ENCODE measurements at regions not wholly inside any gene's neighbourhood (a gene's known extent, or its start where the extent isn't known, plus 50 kb on each side); places are given as distances from the start of the nearest gene placed in this dataset.
"Not testable (repeated sequence)": the region's sequence is repeated elsewhere in the genome, so short reads cannot be mapped to it uniquely, and the experiment has no call there.

DNA sequence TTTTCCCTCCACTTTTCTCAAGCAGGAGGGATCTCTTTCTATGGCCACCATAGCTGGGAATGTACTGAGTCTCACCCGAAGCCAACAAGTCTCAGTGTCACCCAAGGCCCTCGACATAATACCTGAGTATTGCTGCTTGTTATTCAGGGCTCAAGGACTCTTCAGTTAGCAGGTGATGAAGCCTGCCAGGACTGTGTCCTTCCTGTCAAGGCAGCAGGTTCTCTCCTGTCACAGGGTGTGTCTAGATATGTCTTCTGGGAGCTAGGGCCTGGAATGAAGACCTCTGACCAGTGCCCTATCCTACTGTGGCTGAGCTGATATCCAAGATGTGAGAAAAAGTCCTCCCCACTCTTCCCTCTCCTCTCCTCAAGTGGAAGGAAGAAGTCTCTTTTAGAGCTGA lies 391.0 kb upstream of the DIPK2B start:
- WGBS, 3 donors: 59 to 90% (median 81%) methylated on average over 2 of the region's 2 CpGs
- H3K36me3 ChIP-seq (ENCODE audit: control insufficient read depth in 3 of 3, insufficient read depth in 2 of 3, low read depth in 1 of 3, low read length in 3 of 3): no peaks in the 10 kb centered on the region
- no peaks in the 10 kb centered on the region for H3K9me3 ChIP-seq (ENCODE audit: control insufficient read depth in 2 of 2, insufficient read depth in 1 of 2, low read depth in 1 of 2, low read length in 1 of 2)
- H3K4me3 ChIP-seq (ENCODE audit: low read depth in 1 of 3, low read length in 3 of 3): no peak overlapping the region
- peak; percentile 0 for DNase-seq
- no peaks in the 10 kb centered on the region for H3K4me1 ChIP-seq (ENCODE audit: control insufficient read depth in 3 of 3, insufficient read depth in 2 of 3, low read depth in 1 of 3, low read length in 2 of 3)
- no peaks in the 10 kb centered on the region for H3K27me3 ChIP-seq (ENCODE audit: control insufficient read depth in 3 of 3, insufficient read depth in 3 of 3, low read length in 3 of 3)
- no peak overlapping the region for H3K27ac ChIP-seq (ENCODE audit: low read depth in 1 of 3, low read length in 2 of 3)
- no peak for FAIRE-seq

- FAIRE-seq (no peak), DNase-seq (no peak)
- H3K27me3 ChIP-seq (ENCODE audit: control insufficient read depth in 3 of 3, insufficient read depth in 3 of 3, low read length in 3 of 3): peaks cover 0 to 3% (median 0%) of the 10 kb centered on the region in 3 donors
- WGBS, 3 donors: 45 to 82% (median 81%) methylated on average over 2 of the region's 2 CpGs
- peaks cover 0 to 9% of the 10 kb centered on the region in 2 donors for H3K9me3 ChIP-seq (ENCODE audit: control insufficient read depth in 2 of 2, insufficient read depth in 1 of 2, low read depth in 1 of 2, low read length in 1 of 2)
- no peak overlapping the region for H3K27ac ChIP-seq (ENCODE audit: low read depth in 1 of 3, low read length in 2 of 3)
- H3K4me1 ChIP-seq (ENCODE audit: control insufficient read depth in 3 of 3, insufficient read depth in 2 of 3, low read depth in 1 of 3, low read length in 2 of 3): no peaks in the 10 kb centered on the region
- no peak overlapping the region for H3K4me3 ChIP-seq (ENCODE audit: low read depth in 1 of 3, low read length in 3 of 3)
- no peaks in the 10 kb centered on the region for H3K36me3 ChIP-seq (ENCODE audit: control insufficient read depth in 3 of 3, insufficient read depth in 2 of 3, low read depth in 1 of 3, low read length in 3 of 3)
These were observed 384.0 kb upstream of the DIPK2B start for GRCh38 chrX:45584717-45585116.

DNA sequence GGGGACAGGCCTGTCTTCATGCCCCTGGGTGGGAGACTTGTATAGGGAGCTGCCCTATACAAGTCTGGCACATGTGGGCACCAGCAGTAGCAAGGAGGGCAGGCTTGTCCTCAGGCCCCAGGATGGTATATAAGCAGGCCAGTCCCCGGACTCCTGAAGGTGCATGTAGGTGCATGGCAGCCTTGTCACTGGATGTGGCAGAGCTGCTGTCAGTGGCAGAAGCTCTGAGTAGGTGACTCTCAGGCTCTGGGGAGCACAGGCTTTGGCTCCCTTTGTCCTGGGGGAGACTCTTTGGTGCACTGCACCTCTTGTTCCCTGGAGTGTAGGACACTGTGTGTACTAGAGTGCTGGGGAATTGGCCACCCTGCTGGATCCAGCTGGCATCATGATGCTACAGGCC lies 376.7 kb upstream of the DIPK2B start:
- DNase-seq: no peak
- 100% methylated on average over 1 of the region's 1 CpG for WGBS, 3 donors

GRCh38 chrX:45571453-45571852 lies 370.8 kb upstream of the DIPK2B start:
- no peak for FAIRE-seq
- no peak overlapping the region for H3K27ac ChIP-seq (ENCODE audit: low read depth in 1 of 3, low read length in 2 of 3)
- DNase-seq: no peak
- 70 to 90% (median 84%) methylated on average over 4 of the region's 4 CpGs for WGBS, 3 donors
- no peaks in the 10 kb centered on the region for H3K36me3 ChIP-seq (ENCODE audit: control insufficient read depth in 3 of 3, insufficient read depth in 2 of 3, low read depth in 1 of 3, low read length in 3 of 3)
- H3K4me3 ChIP-seq (ENCODE audit: low read depth in 1 of 3, low read length in 3 of 3): no peak overlapping the region
- no peaks in the 10 kb centered on the region for H3K27me3 ChIP-seq (ENCODE audit: control insufficient read depth in 3 of 3, insufficient read depth in 3 of 3, low read length in 3 of 3)
- H3K9me3 ChIP-seq (ENCODE audit: control insufficient read depth in 2 of 2, insufficient read depth in 1 of 2, low read depth in 1 of 2, low read length in 1 of 2): no peaks in the 10 kb centered on the region
- no peaks in the 10 kb centered on the region for H3K4me1 ChIP-seq (ENCODE audit: control insufficient read depth in 3 of 3, insufficient read depth in 2 of 3, low read depth in 1 of 3, low read length in 2 of 3)

More for the DNA sequence above, 376.7 kb upstream of the DIPK2B start:
- H3K9me3 ChIP-seq (ENCODE audit: control insufficient read depth in 2 of 2, insufficient read depth in 1 of 2, low read depth in 1 of 2, low read length in 1 of 2): peaks cover 0 to 9% of the 10 kb centered on the region in 2 donors
- no peaks in the 10 kb centered on the region for H3K4me1 ChIP-seq (ENCODE audit: control insufficient read depth in 3 of 3, insufficient read depth in 2 of 3, low read depth in 1 of 3, low read length in 2 of 3)
- H3K27me3 ChIP-seq (ENCODE audit: control insufficient read depth in 3 of 3, insufficient read depth in 3 of 3, low read length in 3 of 3): peaks cover 0 to 3% (median 0%) of the 10 kb centered on the region in 3 donors
- FAIRE-seq: no peak
- H3K27ac ChIP-seq (ENCODE audit: low read depth in 1 of 3, low read length in 2 of 3): no peak overlapping the region
- no peak overlapping the region for H3K4me3 ChIP-seq (ENCODE audit: low read depth in 1 of 3, low read length in 3 of 3)
- H3K36me3 ChIP-seq (ENCODE audit: control insufficient read depth in 3 of 3, insufficient read depth in 2 of 3, low read depth in 1 of 3, low read length in 3 of 3): no peaks in the 10 kb centered on the region

DNA sequence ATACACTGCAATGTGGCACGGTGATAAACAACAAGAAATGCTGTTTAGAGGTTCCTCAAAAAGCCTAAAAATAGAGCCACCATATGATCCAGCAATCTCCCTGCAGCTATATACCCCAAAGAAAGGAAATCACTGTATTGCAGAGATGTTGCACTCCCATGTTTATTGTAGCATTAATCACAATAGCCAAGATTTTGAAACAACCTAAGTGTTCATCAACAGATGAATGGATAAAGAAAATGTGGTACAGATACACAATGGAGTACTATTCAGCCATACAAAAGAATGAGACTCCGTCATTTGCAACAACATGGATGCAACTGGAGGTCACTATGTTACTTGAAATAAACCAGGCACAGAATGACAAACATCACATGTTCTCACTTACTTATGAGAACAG lies 365.8 kb upstream of the DIPK2B start:
- no peak overlapping the region for H3K4me3 ChIP-seq (ENCODE audit: low read depth in 1 of 3, low read length in 3 of 3)
- DNase-seq (no peak), FAIRE-seq (no peak)
- no peaks in the 10 kb centered on the region for H3K36me3 ChIP-seq (ENCODE audit: control insufficient read depth in 3 of 3, insufficient read depth in 2 of 3, low read depth in 1 of 3, low read length in 3 of 3)
- H3K9me3 ChIP-seq (ENCODE audit: control insufficient read depth in 2 of 2, insufficient read depth in 1 of 2, low read depth in 1 of 2, low read length in 1 of 2): no peaks in the 10 kb centered on the region
- H3K27ac ChIP-seq (ENCODE audit: low read depth in 1 of 3, low read length in 2 of 3): no peak overlapping the region
- no peaks in the 10 kb centered on the region for H3K27me3 ChIP-seq (ENCODE audit: control insufficient read depth in 3 of 3, insufficient read depth in 3 of 3, low read length in 3 of 3)
- H3K4me1 ChIP-seq (ENCODE audit: control insufficient read depth in 3 of 3, insufficient read depth in 2 of 3, low read depth in 1 of 3, low read length in 2 of 3): no peaks in the 10 kb centered on the region
- WGBS, 3 donors: 87 to 91% (median 87%) methylated on average over 2 of the region's 2 CpGs

GRCh38 chrX:45557387-45557786 lies 356.7 kb upstream of the DIPK2B start:
- no peaks in the 10 kb centered on the region for H3K4me1 ChIP-seq (ENCODE audit: control insufficient read depth in 3 of 3, insufficient read depth in 2 of 3, low read depth in 1 of 3, low read length in 2 of 3)
- 35 to 79% (median 46%) methylated on average over 2 of the region's 2 CpGs for WGBS, 3 donors
- H3K9me3 ChIP-seq (ENCODE audit: control insufficient read depth in 2 of 2, insufficient read depth in 1 of 2, low read depth in 1 of 2, low read length in 1 of 2): no peaks in the 10 kb centered on the region
- peak in 1 of 2 donors; percentile 1 for DNase-seq
- no peak overlapping the region for H3K4me3 ChIP-seq (ENCODE audit: low read depth in 1 of 3, low read length in 3 of 3)
- no peak overlapping the region for H3K27ac ChIP-seq (ENCODE audit: low read depth in 1 of 3, low read length in 2 of 3)
- H3K36me3 ChIP-seq (ENCODE audit: control insufficient read depth in 3 of 3, insufficient read depth in 2 of 3, low read depth in 1 of 3, low read length in 3 of 3): no peaks in the 10 kb centered on the region
- FAIRE-seq: no peak
- H3K27me3 ChIP-seq (ENCODE audit: control insufficient read depth in 3 of 3, insufficient read depth in 3 of 3, low read length in 3 of 3): no peaks in the 10 kb centered on the region

DNA sequence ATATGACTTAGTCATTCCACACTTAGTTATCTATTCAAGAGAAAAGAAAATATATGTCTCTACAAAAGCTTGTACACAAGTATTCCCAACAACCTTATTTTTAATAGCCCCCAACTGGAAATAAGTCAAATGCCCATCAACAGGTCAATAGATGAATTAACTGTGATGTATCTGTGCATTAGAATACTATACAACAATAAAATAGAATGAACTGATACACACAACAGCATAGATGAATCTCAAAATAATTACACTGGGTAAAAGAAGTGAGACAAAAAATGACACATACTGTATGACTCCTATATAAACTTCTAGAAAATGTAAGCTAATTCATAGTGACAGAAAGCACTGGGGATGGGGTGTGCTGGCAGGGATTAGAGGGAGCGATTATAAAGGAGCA lies 354.1 kb upstream of the DIPK2B start:
- Histone ChIP-seq H3K36me3 (ENCODE audit: control insufficient read depth in 3 of 3, insufficient read depth in 2 of 3, low read depth in 1 of 3, low read length in 3 of 3) (no peaks in the 10 kb centered on the region), H3K9me3 (ENCODE audit: control insufficient read depth in 2 of 2, insufficient read depth in 1 of 2, low read depth in 1 of 2, low read length in 1 of 2) (no peaks in the 10 kb centered on the region), H3K27me3 (ENCODE audit: control insufficient read depth in 3 of 3, insufficient read depth in 3 of 3, low read length in 3 of 3) (no peaks in the 10 kb centered on the region), H3K4me3 (ENCODE audit: low read depth in 1 of 3, low read length in 3 of 3) (no peak overlapping the region), H3K27ac (ENCODE audit: low read depth in 1 of 3, low read length in 2 of 3) (no peak overlapping the region), H3K4me1 (ENCODE audit: control insufficient read depth in 3 of 3, insufficient read depth in 2 of 3, low read depth in 1 of 3, low read length in 2 of 3) (no peaks in the 10 kb centered on the region)
- FAIRE-seq: no peak
- WGBS, 3 donors: 83 to 100% (median 97%) methylated on average over 1 of the region's 1 CpG
- DNase-seq: no peak

GRCh38 chrX:45553417-45553816 lies 352.7 kb upstream of the DIPK2B start:
- H3K9me3 ChIP-seq (ENCODE audit: control insufficient read depth in 2 of 2, insufficient read depth in 1 of 2, low read depth in 1 of 2, low read length in 1 of 2): no peaks in the 10 kb centered on the region
- H3K27ac ChIP-seq (ENCODE audit: low read depth in 1 of 3, low read length in 2 of 3): no peak overlapping the region
- H3K36me3 ChIP-seq (ENCODE audit: control insufficient read depth in 3 of 3, insufficient read depth in 2 of 3, low read depth in 1 of 3, low read length in 3 of 3): no peaks in the 10 kb centered on the region
- H3K4me3 ChIP-seq (ENCODE audit: low read depth in 1 of 3, low read length in 3 of 3): no peak overlapping the region
- WGBS, 3 donors: 13 to 57% (median 17%) methylated on average over 1 of the region's 1 CpG
- H3K27me3 ChIP-seq (ENCODE audit: control insufficient read depth in 3 of 3, insufficient read depth in 3 of 3, low read length in 3 of 3): no peaks in the 10 kb centered on the region
- FAIRE-seq (no peak), DNase-seq (no peak)
- no peaks in the 10 kb centered on the region for H3K4me1 ChIP-seq (ENCODE audit: control insufficient read depth in 3 of 3, insufficient read depth in 2 of 3, low read depth in 1 of 3, low read length in 2 of 3)

DNA sequence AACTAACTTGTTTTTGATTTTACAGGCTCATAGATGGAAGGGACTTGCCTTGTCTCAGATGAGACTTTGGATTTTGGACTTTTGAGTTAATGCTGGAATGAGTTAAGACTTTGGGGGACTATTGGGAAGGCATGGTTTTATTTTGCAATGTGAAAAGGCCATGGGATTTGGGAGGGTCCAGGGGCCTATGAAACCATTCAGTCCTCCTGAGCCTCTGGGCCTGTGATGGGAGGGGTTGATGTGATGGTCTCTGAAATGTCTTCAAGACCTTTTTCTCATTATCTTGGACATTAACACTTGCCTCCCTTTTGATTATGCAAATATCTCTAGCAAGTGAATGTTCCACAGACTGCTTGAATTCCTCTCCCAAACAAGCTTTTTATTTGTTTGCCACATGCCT lies 346.0 kb upstream of the DIPK2B start:
- FAIRE-seq; H3K36me3 ChIP-seq (ENCODE audit: control insufficient read depth in 3 of 3, insufficient read depth in 2 of 3, low read depth in 1 of 3, low read length in 3 of 3); H3K27me3 ChIP-seq (ENCODE audit: control insufficient read depth in 3 of 3, insufficient read depth in 3 of 3, low read length in 3 of 3); H3K4me1 ChIP-seq (ENCODE audit: control insufficient read depth in 3 of 3, insufficient read depth in 2 of 3, low read depth in 1 of 3, low read length in 2 of 3); H3K27ac ChIP-seq (ENCODE audit: low read depth in 1 of 3, low read length in 2 of 3); H3K4me3 ChIP-seq (ENCODE audit: low read depth in 1 of 3, low read length in 3 of 3); DNase-seq: not testable (repeated sequence)
- peaks cover 0 to 18% of the 10 kb centered on the region in 2 donors for H3K9me3 ChIP-seq (ENCODE audit: control insufficient read depth in 2 of 2, insufficient read depth in 1 of 2, low read depth in 1 of 2, low read length in 1 of 2)
